Tibial artery (tissue), 4 donors: ENCODE measurements at regions not wholly inside any gene's neighbourhood (a gene's known extent, or its start where the extent isn't known, plus 50 kb on each side); places are given as distances from the start of the nearest gene placed in this dataset.
A peak's percentile ranks its signal among the peaks of the same experiment; 100 is the strongest.

Experiments used
- DNase-seq, 2 donors: peaks; one replicate each; pipeline ENCODE4 v3.0.0-alpha.2; 2019
- H3K27ac ChIP-seq, 2 donors: fragments of 200-600 bp; sonication (generic) in 1 of 2; 1 replicate in 1 of 2; 2 replicates in 1 of 2; pipeline ENCODE4 v1.5.1; 2018 to 2019; ENCODE audit warnings: mild to moderate bottlenecking in 1 of 2
- H3K27me3 ChIP-seq, 2 donors: fragments of 200-600 bp; sonication (generic) in 1 of 2; one replicate each; pipeline versions ENCODE4 v1.5.1 to v1.6.0; 2016 to 2019
- H3K36me3 ChIP-seq, 3 donors: fragments of 200-600 bp; sonication (generic) in 2 of 3; one replicate each; pipeline ENCODE4 v1.5.1; 2016 to 2019; ENCODE audit warnings: mild to moderate bottlenecking in 2 of 3
- H3K4me1 ChIP-seq, 4 donors: fragments of 200-600 bp; sonication (generic) in 2 of 4; 1 replicate in 3 of 4; 2 replicates in 1 of 4; pipeline ENCODE4 v1.5.1; 2016 to 2019
- H3K4me3 ChIP-seq, 2 donors: fragments of 200-600 bp; sonication (generic) in 1 of 2; 1 replicate in 1 of 2; 2 replicates in 1 of 2; pipeline ENCODE4 v1.5.1; 2018 to 2019; ENCODE audit warnings: mild to moderate bottlenecking in 2 of 2
- H3K9me3 ChIP-seq, 3 donors: fragments of 200-600 bp; sonication (generic) in 1 of 3; one replicate each; pipeline ENCODE4 v1.5.1; 2016 to 2019
- intact Hi-C: fragments of 100-400 bp; cut with DNase I; formaldehyde crosslinking; loops from one replicate; pipeline ENCODE4 v1.15.0; 2023; ENCODE audit warnings: low total_unique reads
- TF ChIP-seq, protein P1 (sequence below), 2 experiments: fragments of 200-600 bp in 1 of 2; fragments of 450-650 bp in 1 of 2; IDR thresholded peaks; one replicate each; pipeline ENCODE4 v1.5.1; 2017 to 2019; ENCODE audit warnings: antibody characterized with exemption in 2 of 2, mild to moderate bottlenecking in 1 of 2, moderate library complexity in 1 of 2

DNA sequence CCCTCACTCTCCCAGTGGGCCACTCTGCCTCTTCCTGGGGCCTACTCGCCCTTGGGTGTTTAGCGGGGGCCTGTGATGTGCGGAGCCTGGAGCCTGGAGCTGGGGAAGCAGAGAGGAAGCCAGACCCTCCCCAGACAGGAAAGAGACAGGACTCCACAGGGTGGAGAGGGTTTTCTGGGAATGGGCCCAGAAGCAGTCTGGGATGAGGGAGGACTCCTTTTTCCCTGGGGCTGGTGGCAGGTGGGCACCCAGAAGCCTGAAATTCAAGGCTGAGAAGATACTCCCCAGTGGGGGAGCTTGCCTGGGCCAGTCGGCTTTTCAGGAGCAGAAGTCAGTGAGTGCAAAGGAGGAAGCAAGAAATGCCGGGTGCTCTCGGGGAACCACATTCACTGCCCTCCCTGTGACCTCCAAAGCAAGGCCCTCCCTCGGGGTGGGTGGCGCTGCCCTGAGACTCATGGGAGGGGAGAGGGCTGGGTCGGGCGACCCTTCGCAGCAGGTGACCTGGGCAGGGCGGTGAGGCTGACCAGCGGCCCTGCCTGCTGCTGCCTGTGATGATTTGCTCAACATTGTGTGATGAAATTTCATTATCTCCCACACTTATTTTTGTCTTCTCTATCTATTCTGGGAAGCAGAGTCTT, 1377.4 kb downstream of the BRD1 start:
- H3K9me3 ChIP-seq: no peaks in the 10 kb centered on the region
- H3K27ac ChIP-seq: no peak overlapping the region
- no peaks in the 10 kb centered on the region for H3K4me1 ChIP-seq
- H3K27me3 ChIP-seq: peaks cover 0 to 12% of the 10 kb centered on the region in 2 donors
- DNase-seq: peak in 1 of 2 donors; percentile 24
- intact Hi-C loops: no loop called here
- TF ChIP-seq, protein P1, sequence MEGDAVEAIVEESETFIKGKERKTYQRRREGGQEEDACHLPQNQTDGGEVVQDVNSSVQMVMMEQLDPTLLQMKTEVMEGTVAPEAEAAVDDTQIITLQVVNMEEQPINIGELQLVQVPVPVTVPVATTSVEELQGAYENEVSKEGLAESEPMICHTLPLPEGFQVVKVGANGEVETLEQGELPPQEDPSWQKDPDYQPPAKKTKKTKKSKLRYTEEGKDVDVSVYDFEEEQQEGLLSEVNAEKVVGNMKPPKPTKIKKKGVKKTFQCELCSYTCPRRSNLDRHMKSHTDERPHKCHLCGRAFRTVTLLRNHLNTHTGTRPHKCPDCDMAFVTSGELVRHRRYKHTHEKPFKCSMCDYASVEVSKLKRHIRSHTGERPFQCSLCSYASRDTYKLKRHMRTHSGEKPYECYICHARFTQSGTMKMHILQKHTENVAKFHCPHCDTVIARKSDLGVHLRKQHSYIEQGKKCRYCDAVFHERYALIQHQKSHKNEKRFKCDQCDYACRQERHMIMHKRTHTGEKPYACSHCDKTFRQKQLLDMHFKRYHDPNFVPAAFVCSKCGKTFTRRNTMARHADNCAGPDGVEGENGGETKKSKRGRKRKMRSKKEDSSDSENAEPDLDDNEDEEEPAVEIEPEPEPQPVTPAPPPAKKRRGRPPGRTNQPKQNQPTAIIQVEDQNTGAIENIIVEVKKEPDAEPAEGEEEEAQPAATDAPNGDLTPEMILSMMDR (IDR thresholded peaks at IDR 0.05): no peak
- H3K36me3 ChIP-seq: no peaks in the 10 kb centered on the region
- H3K4me3 ChIP-seq: no peak overlapping the region

DNA sequence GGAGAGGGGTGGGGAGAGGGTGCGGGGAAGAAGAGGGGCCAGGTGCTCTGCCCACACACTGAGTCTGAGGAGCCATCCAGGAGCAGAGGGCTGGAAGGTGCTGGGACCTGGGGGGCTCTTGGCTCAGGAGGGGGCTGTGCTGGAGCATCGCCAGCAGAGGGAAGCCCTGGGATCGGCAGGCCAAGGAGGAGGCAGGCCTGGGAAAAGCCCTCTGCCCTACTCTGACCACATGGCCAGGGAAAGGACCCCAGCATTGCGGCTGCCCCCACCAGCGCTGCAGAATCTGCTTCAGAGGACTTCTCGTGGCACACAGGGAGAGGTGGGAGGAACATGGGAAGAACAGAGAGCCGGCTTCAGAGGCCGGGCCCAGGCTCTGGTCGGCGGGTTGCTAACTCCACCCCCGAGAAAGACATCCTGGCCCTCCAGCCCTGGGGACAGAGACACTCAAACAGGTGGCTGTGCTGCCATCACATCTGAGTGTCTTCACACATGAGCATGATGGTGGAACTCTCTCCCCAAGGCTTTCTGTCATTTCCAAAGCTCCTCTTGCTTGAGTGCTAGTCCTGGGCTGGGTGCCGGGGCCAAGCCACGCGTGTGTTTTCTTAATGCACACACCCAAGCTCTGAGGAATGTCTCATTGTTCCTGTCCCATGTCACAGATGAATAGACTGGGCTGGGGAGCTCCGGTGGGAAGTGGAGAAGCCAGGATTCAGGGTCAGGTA, 1378.0 kb downstream of the BRD1 start:
- H3K9me3 ChIP-seq: no peaks in the 10 kb centered on the region
- TF ChIP-seq, protein P1 (IDR thresholded peaks at IDR 0.05): no peak
- no peaks in the 10 kb centered on the region for H3K4me1 ChIP-seq
- DNase-seq: peak in 1 of 2 donors; percentile 57
- intact Hi-C loops: no loop called here
- H3K27me3 ChIP-seq: peaks cover 0 to 12% of the 10 kb centered on the region in 2 donors
- H3K36me3 ChIP-seq: no peaks in the 10 kb centered on the region
- H3K4me3 ChIP-seq: no peak overlapping the region
- no peak overlapping the region for H3K27ac ChIP-seq

DNA sequence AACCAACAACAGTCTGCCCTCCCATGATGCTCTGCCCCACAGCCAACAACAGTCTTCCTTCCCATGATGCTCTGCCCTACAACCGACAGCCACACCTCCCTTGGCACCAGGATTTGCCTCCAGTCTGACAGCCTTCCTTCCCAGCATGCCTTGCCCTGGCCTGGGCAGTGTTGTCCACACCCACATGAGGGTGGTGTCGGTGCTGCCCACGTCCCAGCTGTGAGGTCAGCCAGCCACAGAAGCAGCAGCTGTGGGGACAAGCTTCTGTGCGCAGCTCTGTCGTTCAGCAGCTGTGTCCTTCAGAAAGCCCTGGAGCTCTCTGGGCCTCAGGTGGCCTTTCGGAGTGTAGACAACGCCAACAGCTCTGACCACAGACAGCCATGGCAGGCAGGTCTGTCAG, 1378.9 kb downstream of the BRD1 start:
- intact Hi-C loops: no loop called here

DNA sequence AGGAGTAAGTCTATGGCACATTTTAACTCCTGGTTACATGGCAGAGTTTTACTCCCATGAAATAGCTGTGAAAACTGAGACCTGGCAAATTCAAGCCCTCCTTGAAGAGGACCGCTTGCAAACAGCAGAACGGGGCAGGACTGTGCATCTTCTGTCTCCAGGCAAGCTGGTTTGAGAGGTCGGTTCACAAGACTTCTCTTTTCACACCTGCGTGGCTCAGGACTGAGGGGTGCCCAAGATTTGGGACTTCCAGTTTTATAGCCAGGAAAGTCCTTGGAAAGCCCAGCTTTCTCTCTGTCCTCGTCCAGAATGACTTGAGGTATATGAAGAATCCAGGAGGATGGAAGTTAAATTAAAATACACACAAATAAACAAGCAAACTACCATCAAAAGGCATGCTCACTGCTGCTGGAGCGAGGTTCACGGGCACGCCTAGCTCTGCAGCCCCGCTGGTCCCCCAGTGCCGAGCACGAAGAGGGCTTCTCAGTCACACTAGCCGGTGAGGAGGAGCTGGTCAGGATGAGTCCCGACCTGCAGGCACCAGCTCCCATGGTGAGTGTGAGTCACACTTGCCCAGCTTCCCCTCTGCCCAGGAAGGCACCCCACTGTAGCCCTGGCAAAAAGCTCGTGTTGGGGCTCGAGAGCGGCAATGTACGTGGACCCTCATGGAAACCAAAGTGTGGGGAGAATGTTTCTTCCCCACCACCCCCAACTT, 1382.4 kb downstream of the BRD1 start:
- TF ChIP-seq, protein P1 (IDR thresholded peaks at IDR 0.05): no peak
- Histone ChIP-seq H3K27me3 (peaks cover 0 to 3% of the 10 kb centered on the region in 2 donors), H3K36me3 (no peaks in the 10 kb centered on the region), H3K9me3 (no peaks in the 10 kb centered on the region), H3K4me3 (no peak overlapping the region), H3K27ac (no peak overlapping the region), H3K4me1 (no peaks in the 10 kb centered on the region)
- no peak for DNase-seq
- intact Hi-C loops: no loop called here

More for the DNA sequence above, 1378.9 kb downstream of the BRD1 start:
- TF ChIP-seq, protein P1 (IDR thresholded peaks at IDR 0.05): no peak
- no peaks in the 10 kb centered on the region for H3K4me1 ChIP-seq
- no peaks in the 10 kb centered on the region for H3K36me3 ChIP-seq
- no peak for DNase-seq
- H3K4me3 ChIP-seq: no peak overlapping the region
- H3K9me3 ChIP-seq: no peaks in the 10 kb centered on the region
- peaks cover 0 to 12% of the 10 kb centered on the region in 2 donors for H3K27me3 ChIP-seq
- H3K27ac ChIP-seq: no peak overlapping the region

DNA sequence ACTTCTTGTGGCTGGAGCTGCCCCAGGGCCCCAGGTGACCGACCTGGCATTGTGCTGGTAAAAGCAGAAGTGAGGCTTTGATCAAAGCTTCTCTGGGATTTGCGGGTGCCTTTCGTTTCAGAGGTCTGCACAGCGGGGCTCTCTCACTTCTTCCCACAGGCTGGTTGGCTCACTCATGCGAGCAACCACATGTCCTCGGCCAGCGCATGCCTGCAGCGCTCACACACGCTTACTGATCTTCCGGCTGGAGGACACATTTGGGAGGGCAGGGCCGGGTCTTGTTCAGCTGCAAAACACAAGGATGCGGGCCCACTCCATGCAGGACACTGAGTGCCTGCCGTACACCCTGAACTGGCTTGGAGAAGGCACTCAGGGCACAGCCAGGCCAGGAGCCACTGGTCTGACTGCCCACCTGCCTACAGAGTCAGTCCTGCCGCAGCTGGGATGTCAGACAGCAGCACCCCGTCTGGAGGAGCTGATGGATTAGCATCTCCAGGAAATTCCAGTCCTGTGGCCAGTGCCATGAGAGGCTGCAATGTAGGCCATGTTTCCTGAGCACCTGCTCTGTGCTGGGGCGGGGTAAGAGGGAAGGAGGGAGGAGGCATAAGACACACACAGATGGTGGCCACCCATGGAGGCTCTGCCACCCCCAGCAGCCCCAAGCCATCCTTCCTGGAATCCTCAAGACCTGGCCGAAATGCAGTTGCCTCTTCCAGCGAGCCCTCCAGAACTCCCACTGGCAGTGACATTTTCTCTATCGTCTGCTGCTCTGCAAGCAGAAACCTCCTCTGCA, 1383.2 kb downstream of the BRD1 start:
- H3K27ac ChIP-seq: no peak overlapping the region
- H3K4me3 ChIP-seq: no peak overlapping the region
- TF ChIP-seq, protein P1 (IDR thresholded peaks at IDR 0.05): no peak
- H3K27me3 ChIP-seq: no peaks in the 10 kb centered on the region
- H3K9me3 ChIP-seq: no peaks in the 10 kb centered on the region
- intact Hi-C loops: no loop called here
- no peaks in the 10 kb centered on the region for H3K4me1 ChIP-seq
- no peak for DNase-seq
- no peaks in the 10 kb centered on the region for H3K36me3 ChIP-seq
